T-helper 1 cell (primary cell): ENCODE measurements at regions not wholly inside any gene's neighbourhood (a gene's known extent, or its start where the extent isn't known, plus 50 kb on each side); places are given as distances from the start of the nearest gene placed in this dataset.

ENCODE experiments used
- DNase-seq, 5 donors: peaks; one replicate each; pipeline ENCODE4 v3.0.0-alpha.2; 2012 to 2020

DNA sequence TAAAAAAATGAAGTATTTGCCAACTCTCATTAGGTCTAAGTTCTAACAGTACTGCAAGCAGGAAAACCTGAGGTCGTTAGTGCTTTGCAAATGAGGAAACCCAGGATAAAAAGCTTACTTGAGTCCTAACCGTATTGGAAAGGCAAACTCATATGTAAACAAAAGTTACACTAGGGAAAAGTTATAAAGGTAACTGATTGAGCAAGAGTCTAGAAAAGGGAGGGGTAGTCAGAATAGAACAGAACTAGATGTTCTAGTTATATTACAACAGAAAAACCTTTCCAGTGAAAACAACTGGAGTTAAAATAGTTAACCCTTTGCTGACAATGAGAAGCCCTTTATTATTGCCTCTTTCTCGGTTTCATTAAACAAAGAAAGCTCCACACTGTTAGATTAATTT, 66.4 kb upstream of the MAOA start:
- DNase-seq = no peak

DNA sequence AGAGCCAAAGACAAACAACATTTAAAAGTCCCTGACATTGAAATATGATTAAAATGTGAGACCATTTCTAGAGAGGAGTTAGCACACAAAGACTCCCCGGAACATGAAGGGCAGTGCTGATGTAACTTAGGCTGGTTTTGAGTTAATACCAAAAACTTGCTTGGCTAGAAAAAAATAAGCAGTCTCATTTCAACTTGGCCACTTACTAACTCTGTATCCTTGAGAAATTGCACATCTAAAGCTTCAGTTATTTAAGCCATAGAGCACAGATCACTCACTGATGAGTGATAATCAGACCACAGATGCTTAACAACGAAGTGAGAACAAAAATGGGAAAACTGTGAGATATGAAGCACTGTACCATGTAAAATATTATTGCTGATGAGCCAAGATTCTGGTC, 65.9 kb upstream of the MAOA start:
- no peak for DNase-seq

DNA sequence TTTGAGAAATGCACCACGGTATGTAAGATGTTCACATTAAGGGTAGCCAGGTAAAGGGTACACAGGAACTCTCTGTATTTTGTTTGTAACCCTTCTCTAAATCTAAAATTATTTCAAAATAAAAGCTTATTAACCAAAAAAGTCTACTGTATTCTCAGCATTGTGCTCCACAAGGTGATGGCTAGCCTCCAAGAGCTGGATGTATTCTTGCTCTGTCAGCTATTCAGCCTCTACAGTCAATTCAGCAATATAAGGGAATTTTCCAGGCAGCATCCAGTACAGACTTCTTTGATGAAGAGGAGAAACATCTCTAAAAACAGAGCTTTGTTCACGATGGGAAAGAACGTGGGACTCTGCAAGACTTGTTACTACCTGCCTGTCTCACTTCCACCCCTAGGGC, 63.5 kb upstream of the MAOA start:
- DNase-seq = no peak

DNA sequence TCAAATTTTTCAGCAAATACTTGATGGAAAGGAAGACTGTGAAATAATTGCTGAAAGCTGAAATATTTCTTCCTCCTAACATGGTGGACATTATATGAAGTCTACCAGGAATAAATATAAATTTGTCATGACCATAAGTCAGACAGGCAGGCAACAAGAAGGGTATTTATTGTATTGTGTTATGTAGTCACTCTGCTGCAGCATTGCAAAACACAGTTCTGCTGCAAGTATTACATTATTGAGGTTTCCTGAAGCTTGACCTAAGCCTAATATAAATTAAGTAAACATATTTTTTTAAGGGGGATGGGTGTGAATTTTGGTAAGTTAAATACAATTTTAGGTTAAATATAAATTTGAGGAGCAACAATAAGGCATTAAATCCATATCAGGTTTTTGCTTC, 60.2 kb upstream of the MAOA start:
- no peak for DNase-seq

DNA sequence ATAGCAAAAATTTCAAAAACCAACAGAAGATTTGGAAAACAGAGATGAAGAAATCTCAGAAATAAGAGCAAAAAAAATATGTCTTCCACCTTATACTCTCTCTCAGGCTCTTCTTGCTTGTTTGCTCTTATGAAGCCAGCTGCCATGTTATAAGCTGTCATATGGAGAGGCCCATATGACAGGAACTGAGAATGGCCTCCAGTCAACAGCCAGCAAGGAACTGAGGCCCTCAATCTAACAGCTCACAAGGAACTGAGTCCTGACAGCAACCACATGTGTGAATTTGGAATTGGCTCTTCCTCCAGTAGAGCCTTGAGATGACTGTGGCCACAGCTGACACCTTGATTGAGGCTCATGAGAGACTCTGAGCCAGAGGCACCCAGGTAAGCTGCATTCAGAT, 51.3 kb upstream of the MAOA start:
- peak in 1 of 5 donors; percentile 3 for DNase-seq

- no peak for DNase-seq
These were observed 50.7 kb upstream of the MAOA start for GRCh38 chrX:43605351-43605750.
